ENCODE measurements at regions not wholly inside any gene's neighbourhood (a gene's known extent, or its start where the extent isn't known, plus 50 kb on each side); places are given as distances from the start of the nearest gene placed in this dataset.

DNA sequence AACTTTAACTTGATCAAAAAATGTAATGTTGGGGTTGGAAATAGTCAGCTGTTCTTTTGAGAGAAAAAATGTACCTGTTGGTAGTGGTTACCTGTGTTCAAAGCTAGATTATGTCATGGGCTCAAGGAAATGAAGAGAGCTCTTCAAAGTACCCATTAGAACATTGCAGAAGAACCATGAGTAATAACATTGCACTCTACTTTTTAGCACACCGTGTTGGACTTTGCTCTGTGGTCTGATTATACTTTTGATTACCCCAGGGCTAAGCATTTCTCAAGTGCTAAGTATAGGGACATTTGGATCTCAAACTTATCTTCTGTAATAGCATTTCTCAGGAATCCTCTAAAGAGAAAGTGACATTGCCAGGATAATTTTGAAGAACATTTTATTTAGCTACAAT, 1122.8 kb upstream of the CELF4 start:
- H3K27ac ChIP-seq = no peak overlapping the region
- POLR2A ChIA-PET (ENCODE audit: low non-redundant PET) = no interaction called here
- DNase-seq (ENCODE audit: low spot score) = no peak
- CTCF ChIA-PET = no interaction called here
- TF ChIP-seq, protein P1, sequence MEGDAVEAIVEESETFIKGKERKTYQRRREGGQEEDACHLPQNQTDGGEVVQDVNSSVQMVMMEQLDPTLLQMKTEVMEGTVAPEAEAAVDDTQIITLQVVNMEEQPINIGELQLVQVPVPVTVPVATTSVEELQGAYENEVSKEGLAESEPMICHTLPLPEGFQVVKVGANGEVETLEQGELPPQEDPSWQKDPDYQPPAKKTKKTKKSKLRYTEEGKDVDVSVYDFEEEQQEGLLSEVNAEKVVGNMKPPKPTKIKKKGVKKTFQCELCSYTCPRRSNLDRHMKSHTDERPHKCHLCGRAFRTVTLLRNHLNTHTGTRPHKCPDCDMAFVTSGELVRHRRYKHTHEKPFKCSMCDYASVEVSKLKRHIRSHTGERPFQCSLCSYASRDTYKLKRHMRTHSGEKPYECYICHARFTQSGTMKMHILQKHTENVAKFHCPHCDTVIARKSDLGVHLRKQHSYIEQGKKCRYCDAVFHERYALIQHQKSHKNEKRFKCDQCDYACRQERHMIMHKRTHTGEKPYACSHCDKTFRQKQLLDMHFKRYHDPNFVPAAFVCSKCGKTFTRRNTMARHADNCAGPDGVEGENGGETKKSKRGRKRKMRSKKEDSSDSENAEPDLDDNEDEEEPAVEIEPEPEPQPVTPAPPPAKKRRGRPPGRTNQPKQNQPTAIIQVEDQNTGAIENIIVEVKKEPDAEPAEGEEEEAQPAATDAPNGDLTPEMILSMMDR (conservative IDR thresholded peaks at IDR 0.05; ENCODE audit: low read depth) = no peak

DNA sequence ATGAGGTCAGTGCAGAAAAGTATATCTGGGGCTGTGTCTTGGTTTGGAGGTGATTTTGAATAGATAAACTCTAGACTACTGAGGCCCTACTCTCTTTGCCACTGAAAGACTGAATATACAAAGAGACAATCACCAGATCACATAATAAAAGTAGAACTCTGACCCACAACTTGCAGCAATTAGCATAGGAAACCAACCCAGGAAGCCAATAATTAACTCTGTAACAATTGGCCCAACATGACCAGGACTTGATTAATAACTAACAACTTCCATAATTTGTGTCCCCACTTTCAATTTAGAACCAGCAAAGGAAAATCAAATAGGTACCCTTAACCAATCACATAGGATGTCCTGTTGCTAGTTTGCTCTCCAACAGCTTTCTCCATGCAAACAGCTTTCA, 1104.9 kb upstream of the CELF4 start:
- no peak for DNase-seq (ENCODE audit: low spot score)
- POLR2A ChIA-PET (ENCODE audit: low non-redundant PET) = no interaction called here
- H3K27ac ChIP-seq = no peak overlapping the region
- CTCF ChIA-PET = no interaction called here
- TF ChIP-seq, protein P1 (conservative IDR thresholded peaks at IDR 0.05; ENCODE audit: low read depth) = no peak

DNA sequence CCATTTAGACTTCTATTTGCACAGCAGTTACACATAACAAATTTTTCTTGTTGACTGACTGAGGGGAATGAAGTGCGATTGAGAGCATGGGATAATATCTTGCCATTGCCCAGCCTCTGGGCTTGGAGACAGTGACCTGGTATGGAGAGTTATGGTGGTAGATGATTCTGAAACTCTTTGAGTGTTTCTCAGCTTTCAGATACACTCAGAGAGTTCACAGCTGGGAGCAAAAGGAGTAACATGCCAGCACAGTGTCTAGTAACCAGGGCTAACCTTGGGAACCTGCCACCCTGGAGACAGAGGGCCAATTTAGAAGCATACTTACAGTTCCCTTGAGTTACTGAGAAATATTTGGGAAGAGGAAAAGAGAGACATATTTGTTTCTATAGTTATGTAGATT, 1099.3 kb upstream of the CELF4 start:
- ChIA-PET POLR2A (ENCODE audit: low non-redundant PET) (no interaction called here), CTCF (no interaction called here)
- no peak overlapping the region for H3K27ac ChIP-seq
- no peak for DNase-seq (ENCODE audit: low spot score)
- TF ChIP-seq, protein P1 (conservative IDR thresholded peaks at IDR 0.05; ENCODE audit: low read depth) = no peak

DNA sequence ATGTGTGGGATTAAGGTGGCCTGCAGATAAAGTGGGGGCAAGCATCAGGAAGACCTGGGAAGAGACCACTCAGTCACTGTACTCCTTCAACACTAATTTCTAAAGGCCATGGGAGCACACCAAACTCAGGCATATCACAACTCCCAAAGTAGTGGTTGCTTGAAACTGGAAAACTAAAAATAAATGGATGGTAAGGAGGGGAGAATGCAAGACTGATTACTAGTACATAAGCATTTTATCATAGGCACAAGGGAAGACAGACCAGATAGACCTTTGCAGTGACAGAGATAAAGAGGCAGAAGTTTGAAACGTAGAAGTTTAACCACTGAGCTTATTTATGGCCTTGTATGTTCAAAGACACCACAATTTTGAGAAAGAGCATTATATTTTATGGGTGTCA, 1098.1 kb upstream of the CELF4 start:
- CTCF ChIA-PET = no interaction called here
- TF ChIP-seq, protein P1 (conservative IDR thresholded peaks at IDR 0.05; ENCODE audit: low read depth) = no peak
- no peak overlapping the region for H3K27ac ChIP-seq
- DNase-seq (ENCODE audit: low spot score) = no peak
- POLR2A ChIA-PET (ENCODE audit: low non-redundant PET) = no interaction called here

DNA sequence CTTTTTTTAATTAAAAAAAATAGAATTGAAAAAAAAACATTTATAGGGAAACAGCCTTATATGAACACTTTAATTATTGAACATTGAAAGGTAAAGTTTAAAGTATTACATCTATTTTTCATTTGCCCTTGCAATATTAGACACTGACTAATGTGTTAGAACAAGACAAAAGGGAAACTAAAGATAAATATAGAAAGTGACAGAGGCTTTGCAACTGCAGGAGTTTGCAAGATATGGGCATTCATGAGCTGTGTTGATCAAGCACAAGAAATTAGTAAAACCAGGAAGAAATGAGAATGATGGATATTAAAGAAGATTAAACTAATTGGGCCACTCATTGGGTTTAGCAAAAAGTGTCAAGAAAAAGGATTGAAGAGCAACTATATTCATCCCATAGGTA, 1097.7 kb upstream of the CELF4 start:
- ChIA-PET POLR2A (ENCODE audit: low non-redundant PET) (no interaction called here), CTCF (no interaction called here)
- no peak overlapping the region for H3K27ac ChIP-seq
- no peak for DNase-seq (ENCODE audit: low spot score)
- TF ChIP-seq, protein P1 (conservative IDR thresholded peaks at IDR 0.05; ENCODE audit: low read depth) = no peak

DNA sequence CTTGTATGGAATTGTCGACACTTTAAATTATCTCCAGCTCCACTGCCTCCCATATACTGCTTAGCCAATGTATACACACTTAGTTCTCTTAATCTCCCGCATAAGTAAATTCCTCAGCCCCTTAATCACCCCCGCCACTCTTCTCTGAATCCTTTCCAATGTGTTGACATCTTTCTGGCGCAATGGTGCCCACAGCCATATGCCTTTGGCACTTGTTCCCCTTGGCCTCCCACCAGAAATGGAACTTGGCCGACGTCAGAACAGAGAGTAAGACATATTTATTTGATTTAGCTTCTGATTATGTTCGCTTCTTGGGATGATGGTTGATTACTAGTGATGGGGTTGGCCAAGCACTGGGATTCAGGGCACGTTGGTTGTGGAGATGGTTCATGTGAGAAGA, 1089.3 kb upstream of the CELF4 start:
- H3K27ac ChIP-seq = no peak overlapping the region
- TF ChIP-seq, protein P1 (conservative IDR thresholded peaks at IDR 0.05; ENCODE audit: low read depth) = no peak
- DNase-seq (ENCODE audit: low spot score) = no peak
- CTCF ChIA-PET = no interaction called here
- POLR2A ChIA-PET (ENCODE audit: low non-redundant PET) = no interaction called here

DNA sequence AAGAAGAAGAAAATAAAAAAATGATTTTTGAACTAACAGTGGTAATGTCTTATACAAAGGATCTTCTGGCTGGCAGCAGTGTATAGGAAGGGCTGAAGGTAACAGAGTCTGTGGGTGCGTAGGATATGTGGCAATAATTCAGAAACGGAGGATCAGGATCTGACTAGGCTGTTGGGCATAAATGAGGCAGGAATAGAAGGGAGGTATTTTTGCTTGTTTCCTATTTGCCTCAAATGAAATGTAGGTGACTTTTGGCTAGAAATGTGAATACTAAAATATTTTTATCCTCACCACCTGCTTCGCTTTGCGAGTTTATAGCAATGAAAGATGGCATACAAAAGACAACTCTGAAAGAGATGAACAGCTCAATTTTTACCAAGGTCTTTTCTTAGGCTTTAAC, 1086.1 kb upstream of the CELF4 start:
- TF ChIP-seq, protein P1 (conservative IDR thresholded peaks at IDR 0.05; ENCODE audit: low read depth) = no peak
- no peak overlapping the region for H3K27ac ChIP-seq
- POLR2A ChIA-PET (ENCODE audit: low non-redundant PET) = no interaction called here
- no peak for DNase-seq (ENCODE audit: low spot score)
- CTCF ChIA-PET = no interaction called here

Data from RWPE1 (cell line).